ENCODE measurements at regions not wholly inside any gene's neighbourhood (a gene's known extent, or its start where the extent isn't known, plus 50 kb on each side); places are given as distances from the start of the nearest gene placed in this dataset.

GRCh38 chr5:120254385-120254784, 209.7 kb upstream of the PRR16 start:
- POLR2A ChIA-PET = no interaction called here
- no peak for DNase-seq (ENCODE audit: low spot score)
- no peak for FAIRE-seq

GRCh38 chr5:120255214-120255613, 208.9 kb upstream of the PRR16 start:
- no peak overlapping the region for H2AFZ ChIP-seq (ENCODE audit: low read length)
- H3K27ac ChIP-seq (ENCODE audit: extremely low read length, insufficient read depth, low read length) = no peak overlapping the region
- no peak for FAIRE-seq
- no peaks in the 10 kb centered on the region for H3K79me2 ChIP-seq (ENCODE audit: insufficient read depth, low read length)
- 0% methylated on average over 2 of the region's 2 CpGs for WGBS (ENCODE audit: low lambda C conversion rate)
- ATAC-seq = no peak
- CTCF ChIA-PET (ENCODE audit: low intra/inter-chr PET ratio, low total read pairs) = no interaction called here
- no peaks in the 10 kb centered on the region for H4K20me1 ChIP-seq (ENCODE audit: insufficient read depth, low read length)
- H3K4me2 ChIP-seq (ENCODE audit: low read depth, low read length) = no peak overlapping the region
- no peaks in the 10 kb centered on the region for H3K36me3 ChIP-seq (replicated peaks in 1 of 2; ENCODE audit: control insufficient read depth in 1 of 2, insufficient read depth in 2 of 2, low read length in 2 of 2)
- H3K9me3 ChIP-seq (ENCODE audit: low read length) = no peaks in the 10 kb centered on the region
- H3K27me3 ChIP-seq (ENCODE audit: control insufficient read depth in 1 of 2, insufficient read depth in 2 of 2, low read length in 2 of 2) = no peaks in the 10 kb centered on the region
- H3K4me1 ChIP-seq (ENCODE audit: insufficient read depth, low read length) = no peaks in the 10 kb centered on the region
- intact Hi-C loops (cut with micrococcal nuclease; ENCODE audit: unreplicated experiment) = no loop called here
- no peak overlapping the region for H3K9ac ChIP-seq (ENCODE audit: insufficient read depth, low read depth, low read length)
- no peak for DNase-seq (ENCODE audit: low spot score)
- POLR2A ChIA-PET = no interaction called here
- in situ Hi-C loops (cut with HindIII; ENCODE audit: extremely low pct_ligation_motif_present, low pct_unique_long_range_greater_than_20kb) = no loop called here
- BruUV-seq (replicated peaks) = no TSS peak
- H3K4me3 ChIP-seq (replicated peaks in 1 of 3; ENCODE audit: insufficient read depth in 1 of 3, low read depth in 2 of 3, low read length in 3 of 3) = no peak overlapping the region
- TF ChIP-seq FOXP4 (CRISPR knock-in tag; IDR thresholded peaks at IDR 0.05) = no peak
- TF ChIP-seq KAT8 (CRISPR knock-in tag; IDR thresholded peaks at IDR 0.05) = no peak
- TF ChIP-seq EEA1 (CRISPR knock-in tag; IDR thresholded peaks at IDR 0.05; ENCODE audit: borderline replicate concordance) = no peak
- TF ChIP-seq SRSF1 (optimal IDR thresholded peaks at IDR 0.05; ENCODE audit: low read depth, low read length) = no peak
- TF ChIP-seq PBX2 (CRISPR knock-in tag; IDR thresholded peaks at IDR 0.05) = no peak
- no peak for TF ChIP-seq PREB (CRISPR knock-in tag; IDR thresholded peaks at IDR 0.05)
- no peak for TF ChIP-seq TIGD3 (CRISPR knock-in tag; IDR thresholded peaks at IDR 0.05; ENCODE audit: borderline replicate concordance)
- TF ChIP-seq MEIS1 (CRISPR knock-in tag; IDR thresholded peaks at IDR 0.05; ENCODE audit: borderline replicate concordance) = no peak
- no peak for TF ChIP-seq HNRNPUL1 (IDR thresholded peaks at IDR 0.05; ENCODE audit: low read depth, low read length)
- TF ChIP-seq ARHGAP35 (CRISPR knock-in tag; IDR thresholded peaks at IDR 0.05; ENCODE audit: borderline replicate concordance) = no peak
- TF ChIP-seq NFE2L2 (IDR thresholded peaks at IDR 0.05; ENCODE audit: low read length) = no peak
- no peak for TF ChIP-seq MAFF (IDR thresholded peaks at IDR 0.05; ENCODE audit: low read depth, low read length)

More at GRCh38 chr5:120254385-120254784, 209.7 kb upstream of the PRR16 start:
- TF ChIP-seq SATB2 (CRISPR knock-in tag; IDR thresholded peaks at IDR 0.05) (no peak), STAG1 (CRISPR knock-in tag; IDR thresholded peaks at IDR 0.05) (no peak), SP1 (IDR thresholded peaks at IDR 0.05) (no peak), SP1 (CRISPR knock-in tag; IDR thresholded peaks at IDR 0.05) (no peak), ZNF660 (CRISPR knock-in tag; IDR thresholded peaks at IDR 0.05; ENCODE audit: borderline replicate concordance, low read depth) (no peak), HIVEP1 (CRISPR knock-in tag; IDR thresholded peaks at IDR 0.05) (no peak)
- Histone ChIP-seq H3K27me3 (ENCODE audit: control insufficient read depth in 1 of 2, insufficient read depth in 2 of 2, low read length in 2 of 2) (no peaks in the 10 kb centered on the region), H3K9ac (ENCODE audit: insufficient read depth, low read depth, low read length) (no peak overlapping the region), H3K9me3 (ENCODE audit: low read length) (no peaks in the 10 kb centered on the region), H3K36me3 (replicated peaks in 1 of 2; ENCODE audit: control insufficient read depth in 1 of 2, insufficient read depth in 2 of 2, low read length in 2 of 2) (no peaks in the 10 kb centered on the region), H3K79me2 (ENCODE audit: insufficient read depth, low read length) (no peaks in the 10 kb centered on the region), H3K27ac (ENCODE audit: extremely low read length, insufficient read depth, low read length) (no peak overlapping the region), H4K20me1 (ENCODE audit: insufficient read depth, low read length) (no peaks in the 10 kb centered on the region), H2AFZ (ENCODE audit: low read length) (no peak overlapping the region), H3K4me3 (replicated peaks in 1 of 3; ENCODE audit: insufficient read depth in 1 of 3, low read depth in 2 of 3, low read length in 3 of 3) (no peak overlapping the region), H3K4me1 (ENCODE audit: insufficient read depth, low read length) (no peaks in the 10 kb centered on the region), H3K4me2 (ENCODE audit: low read depth, low read length) (no peak overlapping the region)
- 3% methylated on average over 1 of the region's 1 CpG for WGBS (ENCODE audit: low lambda C conversion rate)
- intact Hi-C loops (cut with micrococcal nuclease; ENCODE audit: unreplicated experiment) (no loop called here), in situ Hi-C loops (cut with HindIII; ENCODE audit: extremely low pct_ligation_motif_present, low pct_unique_long_range_greater_than_20kb) (no loop called here)
- no TSS peak for BruUV-seq (replicated peaks)
- CTCF ChIA-PET (ENCODE audit: low intra/inter-chr PET ratio, low total read pairs) = no interaction called here
- ATAC-seq = no peak

Measured in HepG2 (cell line).